GM18517 (cell line): ENCODE measurements at regions not wholly inside any gene's neighbourhood (a gene's known extent, or its start where the extent isn't known, plus 50 kb on each side); places are given as distances from the start of the nearest gene placed in this dataset.
"Not testable (repeated sequence)": the region's sequence is repeated elsewhere in the genome, so short reads cannot be mapped to it uniquely, and the experiment has no call there.

Experiments used
- ATAC-seq: cut with Tn5 transposase; IDR thresholded peaks from one replicate; pipeline ENCODE4 v1.9.1; 2021; ENCODE audit warnings: mild to moderate bottlenecking, moderate library complexity; ENCODE audit not compliant: unreplicated experiment

- ATAC-seq = peak; percentile 82
These were observed 311.2 kb upstream of the SEMA6A start for GRCh38 chr5:116885825-116886224.

- ATAC-seq = no peak
These were observed 309.3 kb upstream of the SEMA6A start for GRCh38 chr5:116883875-116884274.

GRCh38 chr5:116881921-116882531 is 307.4 kb upstream of the SEMA6A start:
- no peak for ATAC-seq

- ATAC-seq = no peak
These were observed 306.0 kb upstream of the SEMA6A start for GRCh38 chr5:116880601-116881000.

GRCh38 chr5:116880150-116880549 is 305.5 kb upstream of the SEMA6A start:
- no peak for ATAC-seq

- ATAC-seq = no peak
These were observed 301.7 kb upstream of the SEMA6A start for GRCh38 chr5:116876240-116876840.

- ATAC-seq = no peak
These were observed 298.4 kb upstream of the SEMA6A start for GRCh38 chr5:116872986-116873385.

- no peak for ATAC-seq
These were observed 297.9 kb upstream of the SEMA6A start for GRCh38 chr5:116872486-116872885.

GRCh38 chr5:116867825-116868224 is 293.2 kb upstream of the SEMA6A start:
- not testable (repeated sequence) for ATAC-seq

- no peak for ATAC-seq
These were observed 291.0 kb upstream of the SEMA6A start for GRCh38 chr5:116865651-116866050.

- ATAC-seq = no peak
These were observed 290.2 kb upstream of the SEMA6A start for GRCh38 chr5:116864838-116865190.

GRCh38 chr5:116864157-116864837 is 289.7 kb upstream of the SEMA6A start:
- no peak for ATAC-seq

GRCh38 chr5:116862632-116863455 is 288.2 kb upstream of the SEMA6A start:
- ATAC-seq = no peak

GRCh38 chr5:116861666-116862065 is 287.0 kb upstream of the SEMA6A start:
- no peak for ATAC-seq

- ATAC-seq = no peak
These were observed 286.5 kb upstream of the SEMA6A start for GRCh38 chr5:116861097-116861496.

GRCh38 chr5:116859666-116860320 is 285.2 kb upstream of the SEMA6A start:
- no peak for ATAC-seq

GRCh38 chr5:116858705-116859333 is 284.2 kb upstream of the SEMA6A start:
- ATAC-seq = no peak

GRCh38 chr5:116858020-116858419 is 283.4 kb upstream of the SEMA6A start:
- ATAC-seq = not testable (repeated sequence)

GRCh38 chr5:116856271-116856670 is 281.6 kb upstream of the SEMA6A start:
- ATAC-seq = no peak

GRCh38 chr5:116853992-116854391 is 279.4 kb upstream of the SEMA6A start:
- no peak for ATAC-seq
